ENCODE measurements at regions not wholly inside any gene's neighbourhood (a gene's known extent, or its start where the extent isn't known, plus 50 kb on each side); places are given as distances from the start of the nearest gene placed in this dataset.

DNA sequence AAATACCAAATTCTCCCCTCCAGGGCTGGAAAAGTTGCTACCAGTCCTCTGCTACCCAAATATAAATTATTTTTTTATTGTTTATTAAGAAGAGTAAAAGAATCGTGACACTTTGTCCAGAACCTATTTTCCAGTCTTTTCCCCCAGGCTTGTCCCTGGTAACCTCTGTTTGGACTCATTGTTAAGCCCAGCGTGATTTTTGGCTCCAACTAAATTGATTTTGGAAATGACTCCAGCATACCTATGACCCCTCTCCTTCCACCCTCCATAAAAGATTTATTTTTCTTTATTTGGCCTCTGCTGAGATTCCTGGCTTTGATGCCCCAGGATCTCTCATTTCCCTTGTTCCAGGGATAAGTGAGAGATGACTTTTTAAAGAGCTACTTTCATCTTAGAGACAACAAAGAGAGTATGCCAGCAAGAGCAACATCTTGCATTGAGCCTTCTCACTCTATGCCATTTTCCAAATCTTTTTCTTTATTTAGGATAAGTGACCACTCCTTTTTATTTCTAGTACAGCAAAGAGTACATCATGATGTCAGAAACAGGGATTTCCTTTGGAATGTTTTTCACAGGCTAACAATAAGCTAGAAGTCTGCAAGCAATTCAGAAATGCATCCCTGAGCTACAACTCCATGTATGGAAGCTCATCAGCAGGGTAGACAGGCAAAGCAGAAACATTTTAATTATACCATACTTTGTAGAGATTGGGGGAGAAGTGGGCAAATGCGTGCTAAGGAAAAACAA, 75.8 kb downstream of the DAD1 start:
- TF ChIP-seq CBX5 (IDR thresholded peaks at IDR 0.05; ENCODE audit: low read depth) (no peak), BCL11A (IDR thresholded peaks at IDR 0.05; ENCODE audit: low read depth, low read length) (no peak), JUND (IDR thresholded peaks at IDR 0.05; ENCODE audit: low read depth, low read length) (no peak), EED (IDR thresholded peaks at IDR 0.05; ENCODE audit: low read depth) (no peak), POLR2A (IDR thresholded peaks at IDR 0.05; ENCODE audit: low read depth, low read length) (no peak), NFYB (IDR thresholded peaks at IDR 0.05; ENCODE audit: insufficient read depth, low read depth, low read length) (no peak), EP300 (IDR thresholded peaks at IDR 0.05; ENCODE audit: borderline replicate concordance in 1 of 2, control insufficient read depth in 1 of 2, low read depth in 2 of 2, low read length in 2 of 2) (no peak), NRF1 (conservative IDR thresholded peaks at IDR 0.05; ENCODE audit: low read depth, low read length) (no peak), SPI1 (IDR thresholded peaks at IDR 0.05; ENCODE audit: borderline replicate concordance, insufficient read depth, low read depth, low read length) (no peak)
- TF ChIP-seq, protein P1, sequence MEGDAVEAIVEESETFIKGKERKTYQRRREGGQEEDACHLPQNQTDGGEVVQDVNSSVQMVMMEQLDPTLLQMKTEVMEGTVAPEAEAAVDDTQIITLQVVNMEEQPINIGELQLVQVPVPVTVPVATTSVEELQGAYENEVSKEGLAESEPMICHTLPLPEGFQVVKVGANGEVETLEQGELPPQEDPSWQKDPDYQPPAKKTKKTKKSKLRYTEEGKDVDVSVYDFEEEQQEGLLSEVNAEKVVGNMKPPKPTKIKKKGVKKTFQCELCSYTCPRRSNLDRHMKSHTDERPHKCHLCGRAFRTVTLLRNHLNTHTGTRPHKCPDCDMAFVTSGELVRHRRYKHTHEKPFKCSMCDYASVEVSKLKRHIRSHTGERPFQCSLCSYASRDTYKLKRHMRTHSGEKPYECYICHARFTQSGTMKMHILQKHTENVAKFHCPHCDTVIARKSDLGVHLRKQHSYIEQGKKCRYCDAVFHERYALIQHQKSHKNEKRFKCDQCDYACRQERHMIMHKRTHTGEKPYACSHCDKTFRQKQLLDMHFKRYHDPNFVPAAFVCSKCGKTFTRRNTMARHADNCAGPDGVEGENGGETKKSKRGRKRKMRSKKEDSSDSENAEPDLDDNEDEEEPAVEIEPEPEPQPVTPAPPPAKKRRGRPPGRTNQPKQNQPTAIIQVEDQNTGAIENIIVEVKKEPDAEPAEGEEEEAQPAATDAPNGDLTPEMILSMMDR (IDR thresholded peaks at IDR 0.05 in 2 of 3, conservative IDR thresholded peaks at IDR 0.05 in 1 of 3; ENCODE audit: control insufficient read depth in 2 of 3, extremely low read depth in 1 of 3, insufficient read depth in 1 of 3, low read depth in 3 of 3, low read length in 3 of 3): no peak
- TF ChIP-seq, protein P2, sequence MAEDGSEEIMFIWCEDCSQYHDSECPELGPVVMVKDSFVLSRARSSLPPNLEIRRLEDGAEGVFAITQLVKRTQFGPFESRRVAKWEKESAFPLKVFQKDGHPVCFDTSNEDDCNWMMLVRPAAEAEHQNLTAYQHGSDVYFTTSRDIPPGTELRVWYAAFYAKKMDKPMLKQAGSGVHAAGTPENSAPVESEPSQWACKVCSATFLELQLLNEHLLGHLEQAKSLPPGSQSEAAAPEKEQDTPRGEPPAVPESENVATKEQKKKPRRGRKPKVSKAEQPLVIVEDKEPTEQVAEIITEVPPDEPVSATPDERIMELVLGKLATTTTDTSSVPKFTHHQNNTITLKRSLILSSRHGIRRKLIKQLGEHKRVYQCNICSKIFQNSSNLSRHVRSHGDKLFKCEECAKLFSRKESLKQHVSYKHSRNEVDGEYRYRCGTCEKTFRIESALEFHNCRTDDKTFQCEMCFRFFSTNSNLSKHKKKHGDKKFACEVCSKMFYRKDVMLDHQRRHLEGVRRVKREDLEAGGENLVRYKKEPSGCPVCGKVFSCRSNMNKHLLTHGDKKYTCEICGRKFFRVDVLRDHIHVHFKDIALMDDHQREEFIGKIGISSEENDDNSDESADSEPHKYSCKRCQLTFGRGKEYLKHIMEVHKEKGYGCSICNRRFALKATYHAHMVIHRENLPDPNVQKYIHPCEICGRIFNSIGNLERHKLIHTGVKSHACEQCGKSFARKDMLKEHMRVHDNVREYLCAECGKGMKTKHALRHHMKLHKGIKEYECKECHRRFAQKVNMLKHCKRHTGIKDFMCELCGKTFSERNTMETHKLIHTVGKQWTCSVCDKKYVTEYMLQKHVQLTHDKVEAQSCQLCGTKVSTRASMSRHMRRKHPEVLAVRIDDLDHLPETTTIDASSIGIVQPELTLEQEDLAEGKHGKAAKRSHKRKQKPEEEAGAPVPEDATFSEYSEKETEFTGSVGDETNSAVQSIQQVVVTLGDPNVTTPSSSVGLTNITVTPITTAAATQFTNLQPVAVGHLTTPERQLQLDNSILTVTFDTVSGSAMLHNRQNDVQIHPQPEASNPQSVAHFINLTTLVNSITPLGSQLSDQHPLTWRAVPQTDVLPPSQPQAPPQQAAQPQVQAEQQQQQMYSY (CRISPR knock-in tag; IDR thresholded peaks at IDR 0.05): no peak
